Breast epithelium (tissue), 3 donors: ENCODE measurements at regions not wholly inside any gene's neighbourhood (a gene's known extent, or its start where the extent isn't known, plus 50 kb on each side); places are given as distances from the start of the nearest gene placed in this dataset.

ENCODE experiments used
- CTCF ChIP-seq, 3 donors: fragments of 450-650 bp; IDR thresholded peaks; one replicate each; pipeline ENCODE4 v1.5.1; 2016 to 2017; ENCODE audit warnings: antibody characterized with exemption in 3 of 3, mild to moderate bottlenecking in 3 of 3, moderate library complexity in 3 of 3
- POLR2A ChIP-seq: fragments of 450-650 bp; IDR thresholded peaks from one replicate; pipeline ENCODE4 v1.6.1; 2016; ENCODE audit warnings: antibody characterized with exemption, mild to moderate bottlenecking, moderate library complexity
- POLR2AphosphoS5 ChIP-seq, 3 donors: sonication (generic); formaldehyde crosslinking; IDR thresholded peaks; one replicate each; pipeline ENCODE4 v1.6.1; 2017; ENCODE audit warnings: antibody characterized with exemption in 3 of 3

- TF ChIP-seq CTCF (IDR thresholded peaks at IDR 0.05) (no peak), POLR2A (no peak), POLR2AphosphoS5 (IDR thresholded peaks at IDR 0.05) (no peak)
Observed at GRCh38 chr18:76621782-76622495, 126.9 kb upstream of the ZNF516 start.
